ENCODE measurements at regions not wholly inside any gene's neighbourhood (a gene's known extent, or its start where the extent isn't known, plus 50 kb on each side); places are given as distances from the start of the nearest gene placed in this dataset.

DNA sequence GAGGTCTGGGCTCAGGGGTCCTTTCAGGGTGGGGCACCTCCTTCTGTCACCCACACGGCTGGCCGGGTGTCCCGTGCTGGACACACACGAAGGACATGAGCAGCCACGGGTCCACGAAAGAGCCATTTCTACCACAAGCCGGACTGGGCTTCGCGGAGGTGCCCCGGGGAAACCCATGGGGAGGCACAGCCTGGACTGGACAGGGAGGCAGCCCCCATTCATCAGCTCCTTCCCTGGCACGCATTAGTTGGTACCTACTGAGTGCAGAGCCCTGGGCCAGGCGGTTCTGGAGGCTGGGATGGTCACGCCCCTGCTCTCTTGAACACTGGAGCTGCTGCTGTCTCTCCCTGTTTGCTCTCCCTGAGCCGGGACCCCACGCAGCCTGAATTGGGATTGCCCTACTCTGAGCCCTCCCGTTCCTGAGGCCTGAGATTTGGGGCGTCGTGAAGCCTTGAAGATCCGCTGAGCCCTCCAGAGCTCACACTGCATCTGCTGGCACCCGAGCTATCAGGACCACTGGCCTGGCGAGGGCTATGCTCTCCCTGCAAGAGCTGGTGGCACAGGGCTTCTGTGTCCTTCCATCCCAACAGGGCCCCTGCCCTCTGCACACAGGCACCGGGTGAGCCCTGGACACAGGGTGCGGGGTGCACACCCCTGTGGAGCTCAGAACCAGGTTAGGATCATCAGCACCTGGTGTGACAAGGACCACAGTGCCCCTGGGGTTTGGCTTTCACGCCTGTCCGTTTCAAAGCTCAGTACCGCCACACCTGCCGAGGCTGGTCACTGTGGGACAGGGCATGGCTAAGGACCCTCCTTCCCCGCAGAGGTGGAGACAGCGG is 84.6 kb downstream of the MYEOV start:
- no peak for DNase-seq (ENCODE audit: low spot score)

DNA sequence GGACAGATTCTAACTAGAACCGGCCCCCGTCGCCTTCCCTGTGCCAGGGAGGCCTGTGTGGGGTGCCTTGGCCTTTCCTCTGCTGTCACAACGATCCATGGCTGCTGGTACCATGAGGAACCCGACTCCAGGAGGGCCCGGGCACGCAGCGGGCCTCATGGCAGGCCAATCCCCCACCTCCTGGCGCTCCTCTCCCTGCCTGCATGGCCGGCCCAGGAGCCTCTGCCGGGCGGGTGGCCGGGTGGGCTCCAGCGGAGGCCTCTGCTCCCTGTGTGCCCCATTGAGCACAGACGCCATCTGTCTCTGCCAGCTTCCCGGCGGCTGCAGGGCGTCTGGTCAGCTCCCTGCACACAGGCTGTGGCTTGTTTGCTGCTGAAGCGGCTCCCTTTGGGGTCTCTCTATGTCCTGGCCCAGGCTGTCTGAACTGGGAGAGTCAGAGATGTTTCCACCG is 86.5 kb downstream of the MYEOV start:
- DNase-seq (ENCODE audit: low spot score): no peak

DNA sequence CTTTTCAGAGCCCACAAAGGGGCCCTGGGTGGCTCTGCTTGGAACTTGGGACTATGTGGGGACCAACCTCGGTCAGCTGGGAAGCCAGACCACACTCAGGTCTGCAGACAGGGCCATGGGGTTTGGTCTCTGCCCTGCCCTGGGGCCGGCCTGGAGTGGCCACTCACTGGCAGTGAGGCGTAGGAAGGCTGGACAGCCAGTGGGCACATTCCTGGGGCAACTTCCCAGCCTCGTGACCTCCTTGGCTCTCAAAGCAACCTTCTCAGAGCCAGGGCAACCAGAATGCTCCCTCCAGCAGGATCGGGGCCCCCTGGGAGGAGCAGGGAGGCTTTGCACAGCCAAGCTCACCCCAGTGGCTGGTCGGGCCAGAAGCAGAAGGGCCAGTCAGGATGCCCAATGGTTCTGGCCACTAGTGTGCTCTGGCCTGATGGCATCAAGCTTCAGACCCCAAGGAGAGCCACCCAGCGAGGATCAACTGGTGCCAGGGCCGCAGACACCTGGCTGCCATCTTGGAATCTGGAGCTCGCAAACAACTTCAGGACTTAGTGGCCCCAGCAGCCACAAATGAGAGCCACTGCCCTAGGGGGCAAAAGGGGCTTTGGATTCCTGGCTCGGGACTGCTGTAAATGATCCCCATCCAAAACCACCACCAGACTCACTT is 87.1 kb downstream of the MYEOV start:
- DNase-seq (ENCODE audit: low spot score): no peak

DNA sequence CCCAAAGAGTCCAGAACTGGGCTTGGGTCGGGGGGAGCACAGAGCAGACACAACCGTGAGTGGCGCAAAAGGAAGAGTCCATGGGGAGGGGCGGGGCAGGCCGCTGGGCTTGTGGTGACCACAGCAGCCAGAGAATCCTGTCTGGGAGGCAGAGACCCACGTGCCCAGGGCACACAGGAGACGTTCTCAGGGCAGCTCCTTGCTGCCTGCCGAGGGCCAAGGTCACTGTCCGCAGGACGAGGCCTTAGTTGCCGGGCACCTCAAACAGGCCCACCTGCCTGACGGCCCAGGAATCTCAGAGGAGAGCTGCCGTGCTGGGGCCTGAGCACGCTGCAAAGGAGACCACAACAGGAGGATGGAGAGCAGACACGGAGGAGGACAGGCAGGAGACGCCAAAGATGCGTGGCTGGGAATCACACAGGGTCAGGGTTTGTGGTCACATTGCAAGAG is 87.8 kb downstream of the MYEOV start:
- DNase-seq (ENCODE audit: low spot score): no peak

DNA sequence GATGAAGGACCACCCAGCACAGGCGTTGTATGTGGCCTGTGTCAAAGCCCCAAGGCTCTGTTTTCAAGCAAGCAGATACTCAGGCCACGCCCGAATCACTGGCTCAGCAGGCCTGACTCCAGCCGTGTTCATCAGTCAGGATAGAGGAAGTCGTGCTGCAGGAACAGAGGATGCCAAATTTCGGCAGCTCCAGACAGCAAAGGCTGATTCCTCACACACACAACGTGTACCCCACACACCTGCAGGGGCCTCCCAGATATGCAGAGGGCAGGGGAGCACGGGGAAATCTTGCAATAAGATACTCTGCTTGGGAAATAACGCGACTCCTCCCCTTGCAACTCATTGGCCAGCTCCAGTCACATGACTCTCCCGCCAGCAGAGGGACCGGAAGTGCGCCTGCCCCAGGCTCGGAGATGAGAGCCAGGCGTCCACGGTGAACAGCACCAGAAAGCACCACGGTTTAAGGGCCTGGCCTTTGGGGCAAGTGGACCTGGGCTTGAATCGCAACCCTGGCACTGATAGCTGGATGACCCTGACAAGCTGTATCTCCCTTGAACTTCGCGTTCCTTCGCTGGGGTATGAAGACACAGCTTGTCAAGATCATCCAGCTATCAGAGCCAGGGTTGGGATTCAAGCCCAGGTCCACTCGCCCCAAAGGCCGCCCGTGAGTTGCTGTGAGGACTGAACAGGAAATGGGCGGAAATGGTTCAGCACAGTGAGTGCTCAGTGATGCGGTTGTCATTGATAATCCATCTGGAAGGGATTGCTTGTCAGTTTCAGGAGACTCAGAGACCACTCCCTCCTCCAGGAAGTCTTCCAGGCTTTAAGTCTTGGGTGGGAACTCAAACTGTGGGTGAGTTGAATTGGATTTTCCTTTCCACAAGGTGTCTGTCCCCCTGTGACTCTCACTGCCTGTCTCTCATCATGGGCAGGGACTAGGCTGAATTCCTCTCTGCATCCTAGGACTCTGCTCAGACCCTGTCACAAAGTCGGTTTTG is 88.5 kb downstream of the MYEOV start:
- DNase-seq (ENCODE audit: low spot score): no peak

DNA sequence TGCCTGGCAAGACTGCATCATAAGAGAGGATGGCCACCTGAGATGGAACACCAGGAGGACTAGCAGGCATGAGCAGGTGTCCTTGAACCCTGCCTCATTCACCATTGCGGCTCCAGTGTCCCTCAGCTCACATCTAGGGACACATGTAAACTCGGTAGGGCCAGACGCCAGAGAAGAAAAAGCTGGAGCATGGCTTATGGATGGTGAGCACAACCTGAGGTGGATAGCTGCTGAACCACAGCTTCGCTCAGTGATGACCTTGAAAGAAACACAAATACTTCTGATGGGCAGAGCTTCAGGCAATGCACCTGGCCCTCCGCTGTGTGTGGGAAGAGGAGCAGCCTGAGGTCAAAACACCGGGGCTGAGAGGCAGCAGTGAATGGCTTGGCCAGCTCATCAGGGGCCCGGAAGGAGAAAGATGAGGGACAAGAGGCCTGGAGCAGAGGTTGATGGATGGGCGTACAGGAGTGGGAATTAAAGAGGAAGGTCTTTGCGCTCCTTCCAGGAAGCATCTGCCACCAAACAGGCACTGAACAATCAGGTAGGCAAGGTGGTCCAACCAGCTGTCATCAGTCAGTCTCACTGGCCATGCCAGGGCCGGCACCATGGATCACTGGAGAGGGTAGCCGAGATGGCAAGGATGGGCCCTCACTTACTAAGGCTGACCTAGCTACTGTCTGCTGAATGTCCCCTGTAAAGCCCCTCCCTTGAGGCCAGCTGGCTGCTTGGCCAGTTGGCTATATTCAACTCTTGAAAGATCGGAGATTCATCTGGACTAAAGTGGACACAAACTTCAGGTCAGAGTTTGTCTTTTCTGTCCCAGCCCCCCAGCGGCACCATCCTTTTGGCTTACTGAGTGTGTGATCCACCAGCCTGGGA is 89.7 kb downstream of the MYEOV start:
- DNase-seq (ENCODE audit: low spot score): no peak

DNA sequence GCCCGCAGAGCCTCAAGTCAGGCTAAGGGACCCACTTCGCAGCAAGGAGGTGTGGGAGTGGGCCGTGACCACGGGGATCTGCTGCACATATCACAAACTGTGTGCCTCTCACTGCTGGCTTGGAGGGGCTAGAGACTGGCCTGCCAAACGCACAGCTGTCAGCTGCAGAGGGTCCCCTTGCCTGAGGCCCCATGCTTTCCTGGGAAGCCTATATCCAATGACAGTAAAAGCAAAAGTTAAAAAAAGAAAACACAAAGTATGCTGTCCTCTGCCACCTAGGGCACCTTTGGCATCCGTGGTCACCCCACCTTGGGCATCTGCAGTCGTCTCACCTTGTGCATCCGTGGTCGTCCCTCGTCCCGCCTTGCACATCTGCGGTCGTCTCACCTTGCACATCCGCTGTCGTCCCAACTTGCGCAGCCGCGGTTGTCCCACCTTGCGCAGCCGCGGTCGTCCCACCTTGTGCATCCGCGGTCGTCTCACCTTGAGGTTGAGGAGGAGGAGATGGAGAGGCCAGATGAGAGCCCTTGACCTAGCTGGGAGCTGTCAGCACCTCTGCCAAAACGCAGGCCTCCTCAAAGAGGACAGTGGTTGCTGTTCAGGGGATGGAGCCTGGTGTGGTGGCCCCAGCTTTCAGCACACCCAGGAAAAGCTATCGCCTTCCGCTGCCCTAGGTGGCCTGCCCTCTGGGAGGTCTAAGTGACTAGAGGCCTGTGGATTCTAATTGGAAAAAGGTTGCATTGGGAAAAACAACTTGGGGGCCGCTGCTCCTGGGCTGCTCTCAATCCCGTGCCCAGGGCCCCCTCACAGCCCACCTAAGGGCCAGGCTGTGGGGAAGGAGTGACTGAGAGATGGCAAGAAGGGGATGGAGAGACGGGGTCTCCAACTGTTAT is 90.5 kb downstream of the MYEOV start:
- DNase-seq (ENCODE audit: low spot score): no peak

DNA sequence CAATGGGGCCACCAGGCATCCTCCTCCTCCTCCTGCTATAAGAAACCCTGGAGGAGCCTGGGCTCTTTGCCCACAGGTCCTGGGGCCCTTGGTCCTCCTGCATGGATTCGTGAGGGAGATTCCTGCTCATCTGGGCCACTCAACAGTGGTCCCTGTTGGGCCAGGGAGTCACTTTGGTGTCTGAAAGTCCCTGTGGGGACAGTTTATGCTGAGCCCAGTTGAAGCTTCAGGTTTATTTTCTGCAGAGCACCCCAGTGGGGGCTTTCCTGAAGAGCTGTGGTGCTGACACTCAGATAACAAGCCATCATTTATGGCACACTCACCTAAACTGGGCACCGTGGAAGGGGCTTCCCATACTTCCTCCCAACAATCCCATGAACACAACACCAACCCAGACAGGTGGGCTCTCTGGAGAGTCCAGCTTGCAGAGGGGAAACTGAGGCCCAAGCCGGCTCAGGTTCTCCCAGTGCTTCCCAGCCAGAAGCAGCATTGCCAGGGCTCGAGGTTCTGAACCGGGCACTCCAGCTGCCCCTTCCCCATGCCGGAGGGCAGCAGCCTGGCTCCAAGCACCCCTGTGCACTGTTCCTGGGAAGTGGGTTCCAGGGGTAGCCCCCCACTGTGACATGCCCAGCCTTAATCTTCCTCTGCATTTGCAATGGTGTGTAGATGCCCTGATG is 91.3 kb downstream of the MYEOV start:
- DNase-seq (ENCODE audit: low spot score): no peak

DNA sequence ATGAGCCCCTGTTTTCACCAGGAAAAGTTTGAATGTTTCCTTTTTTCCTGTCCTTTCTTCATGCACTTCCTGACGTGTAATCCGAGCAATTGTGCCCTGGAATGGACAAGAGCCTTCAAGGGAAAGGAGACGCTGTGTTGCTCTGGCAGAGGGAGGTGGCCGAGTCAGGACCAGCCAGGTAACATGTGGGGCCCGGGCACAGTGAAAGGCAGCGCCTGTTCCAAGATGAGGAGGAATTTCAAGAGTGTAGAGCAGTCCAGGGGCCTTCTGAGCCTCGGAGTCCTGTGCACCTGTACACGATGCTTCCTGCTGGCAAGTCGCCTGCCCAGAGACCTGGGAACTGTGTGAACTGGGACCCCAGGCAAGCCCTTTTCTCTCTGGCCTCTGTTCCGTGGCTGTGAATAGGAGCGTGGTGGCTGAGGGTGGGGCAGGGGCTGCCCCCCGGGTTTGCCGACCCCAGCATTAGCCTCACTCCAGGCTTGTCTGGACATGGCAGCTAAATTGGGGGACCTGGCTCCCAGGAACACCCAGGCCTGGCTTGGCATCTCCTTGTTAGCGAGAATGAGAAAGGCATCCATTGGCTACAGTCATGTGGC is 92.0 kb downstream of the MYEOV start:
- no peak for DNase-seq (ENCODE audit: low spot score)

DNA sequence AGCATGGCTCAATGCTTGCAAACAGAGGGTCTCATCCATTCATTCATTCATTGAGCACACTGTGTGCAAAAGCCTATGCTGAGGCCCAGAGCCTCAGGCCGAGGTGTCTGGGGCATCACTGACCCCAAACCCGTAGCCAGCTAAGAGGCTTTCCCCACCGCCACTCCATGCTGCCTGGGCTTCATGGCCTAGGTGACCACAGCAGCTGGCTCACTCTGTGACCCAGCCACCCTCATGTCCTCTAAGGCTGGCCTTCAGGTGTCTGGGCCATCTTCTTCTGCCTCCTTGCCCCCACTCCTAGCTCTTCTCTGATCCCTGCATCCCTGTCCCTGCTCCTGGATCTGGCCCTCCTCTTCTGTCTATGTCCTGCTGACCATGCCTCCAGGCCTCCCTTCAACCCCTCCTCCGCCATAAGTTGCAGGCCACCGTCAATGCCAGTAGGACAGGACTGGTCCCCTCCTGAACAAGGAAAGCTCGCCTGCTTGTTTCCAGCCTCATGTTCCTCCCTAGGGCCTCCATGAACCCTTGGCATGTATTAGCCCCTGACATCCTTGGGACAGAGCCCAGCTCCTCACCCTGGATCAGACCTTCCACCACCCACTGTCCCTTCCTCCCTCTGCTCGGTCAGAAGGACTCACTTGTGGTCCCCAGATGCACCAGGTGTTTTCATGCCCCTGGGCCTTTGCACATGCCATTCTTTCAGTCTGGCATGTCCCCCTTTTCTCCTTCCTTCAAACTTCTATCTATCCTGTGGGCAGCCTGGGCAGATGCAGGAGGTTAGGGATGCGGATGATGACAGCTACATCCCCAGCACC is 92.8 kb downstream of the MYEOV start:
- DNase-seq (ENCODE audit: low spot score): no peak

DNA sequence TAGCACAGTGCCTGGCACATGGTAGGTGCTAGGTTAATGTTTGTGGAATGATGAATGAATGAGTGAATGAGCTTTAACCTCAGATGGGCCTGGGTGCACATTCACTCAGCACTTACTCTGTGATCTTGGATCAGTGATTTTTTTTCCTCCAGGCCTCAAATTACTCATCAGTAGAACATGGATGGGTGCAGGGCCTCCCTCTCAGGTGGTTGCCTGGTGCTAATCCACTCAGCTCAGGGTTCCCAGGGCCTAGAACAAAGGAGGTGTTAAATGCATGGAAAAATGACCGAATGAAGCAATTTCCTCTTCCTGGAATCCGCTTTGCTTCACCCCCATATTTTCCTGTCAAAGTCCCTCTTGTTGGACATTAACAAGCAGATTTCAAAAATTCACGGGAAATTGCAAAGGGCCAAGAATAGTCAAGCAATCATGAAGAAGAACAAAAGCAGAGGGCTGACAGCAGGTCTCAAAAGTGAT is 93.5 kb downstream of the MYEOV start:
- DNase-seq (ENCODE audit: low spot score): no peak

DNA sequence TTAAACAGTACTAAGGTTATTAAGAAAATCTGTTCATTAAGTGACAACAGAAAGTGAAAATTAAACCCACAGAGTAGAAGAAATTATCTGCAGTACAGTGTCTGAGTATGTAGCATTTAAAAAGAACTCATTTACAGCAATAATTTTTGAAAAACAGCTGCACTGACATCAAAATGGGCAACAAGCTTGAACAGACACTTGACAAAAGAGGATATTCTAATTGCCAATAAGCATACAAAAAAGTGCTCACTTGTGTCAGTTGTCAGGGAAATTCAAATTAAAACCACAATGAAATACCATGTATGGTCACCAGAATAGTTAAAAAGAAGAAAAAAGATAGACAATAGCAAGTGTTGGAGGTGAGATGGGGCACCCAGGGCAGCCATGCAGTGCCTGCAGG is 93.3 kb upstream of the LINC01488 start:
- DNase-seq (ENCODE audit: low spot score): no peak

DNA sequence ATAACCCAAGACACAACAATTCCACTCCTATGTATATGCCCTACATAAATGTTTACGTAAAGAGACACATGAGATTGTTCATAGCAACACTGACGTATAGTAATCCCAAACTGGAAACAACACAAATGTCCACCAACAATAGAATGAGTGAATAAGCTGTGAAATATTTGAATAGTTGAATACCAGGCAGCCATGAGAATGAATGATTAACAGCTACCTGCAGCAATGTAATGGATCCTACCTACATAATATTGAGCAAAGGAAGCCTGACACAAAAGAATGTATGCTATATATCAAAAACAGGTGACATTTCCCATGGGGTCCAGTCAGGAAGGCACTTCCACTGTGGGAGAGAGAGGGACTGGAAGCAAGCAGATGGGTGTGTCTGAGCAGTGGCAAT is 92.8 kb upstream of the LINC01488 start:
- no peak for DNase-seq (ENCODE audit: low spot score)

DNA sequence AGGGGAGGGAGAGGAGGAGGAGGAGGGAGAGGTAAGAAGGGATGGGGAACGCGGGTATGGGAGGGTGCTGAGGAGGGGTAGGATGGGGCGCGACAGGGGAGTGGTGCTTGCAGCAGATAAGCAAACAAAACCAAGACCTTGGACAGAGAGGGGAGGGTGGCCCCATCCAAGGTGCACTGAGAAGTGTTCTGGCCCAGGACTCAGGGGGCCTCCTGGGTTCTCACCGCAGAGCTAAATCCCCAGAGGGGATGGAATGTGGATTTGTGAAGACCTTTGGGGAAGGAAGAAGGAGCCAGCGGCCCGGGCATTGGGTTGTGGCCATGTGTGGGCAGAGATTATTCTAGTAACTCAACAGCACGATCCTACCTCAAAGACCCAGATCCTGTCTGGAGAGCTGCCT is 90.9 kb upstream of the LINC01488 start:
- no peak for DNase-seq (ENCODE audit: low spot score)

DNA sequence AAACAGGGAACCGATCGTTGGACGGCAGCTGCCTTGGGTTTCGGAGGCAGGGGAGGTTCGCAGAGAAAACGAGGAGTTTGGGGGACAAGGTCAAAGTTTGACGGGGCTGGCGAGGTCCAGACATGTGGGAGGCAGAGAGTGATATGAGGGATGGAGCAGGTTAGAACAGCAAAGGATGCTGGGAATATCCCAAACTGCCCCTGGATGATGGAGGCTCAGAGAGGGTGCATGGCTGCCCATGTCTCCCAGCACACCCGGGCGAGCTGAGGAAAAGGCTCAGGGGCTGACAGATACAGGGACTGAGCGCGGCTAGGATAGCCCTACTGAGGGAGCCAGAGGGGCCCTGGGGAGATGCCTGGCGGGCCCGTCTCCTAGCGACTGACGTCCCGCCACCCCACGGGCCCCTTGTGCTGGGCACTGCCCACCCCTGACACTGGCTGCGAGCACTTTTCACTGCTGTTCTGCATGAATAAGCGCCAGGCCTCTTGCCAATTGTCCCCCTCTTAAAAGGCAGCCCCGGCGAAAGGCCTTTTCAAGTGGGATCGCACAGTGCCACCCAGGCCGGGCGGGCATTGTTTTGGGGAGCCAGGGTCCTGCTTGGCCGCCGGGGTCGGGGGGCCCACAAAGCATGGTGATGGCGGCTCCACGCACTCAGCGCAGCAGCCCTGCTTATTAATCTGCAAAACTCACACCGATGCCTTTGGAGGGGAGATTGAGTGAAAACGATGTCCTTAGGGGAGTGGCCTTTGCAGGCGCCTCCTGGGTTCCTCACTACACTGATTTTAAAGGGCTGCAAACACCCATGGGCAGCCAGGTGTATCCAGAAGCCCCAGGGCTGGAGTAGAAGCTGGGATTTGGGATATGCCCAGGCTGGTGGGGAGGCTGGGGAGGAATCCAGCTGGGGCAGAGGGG is 90.0 kb upstream of the LINC01488 start:
- no peak for DNase-seq (ENCODE audit: low spot score)

DNA sequence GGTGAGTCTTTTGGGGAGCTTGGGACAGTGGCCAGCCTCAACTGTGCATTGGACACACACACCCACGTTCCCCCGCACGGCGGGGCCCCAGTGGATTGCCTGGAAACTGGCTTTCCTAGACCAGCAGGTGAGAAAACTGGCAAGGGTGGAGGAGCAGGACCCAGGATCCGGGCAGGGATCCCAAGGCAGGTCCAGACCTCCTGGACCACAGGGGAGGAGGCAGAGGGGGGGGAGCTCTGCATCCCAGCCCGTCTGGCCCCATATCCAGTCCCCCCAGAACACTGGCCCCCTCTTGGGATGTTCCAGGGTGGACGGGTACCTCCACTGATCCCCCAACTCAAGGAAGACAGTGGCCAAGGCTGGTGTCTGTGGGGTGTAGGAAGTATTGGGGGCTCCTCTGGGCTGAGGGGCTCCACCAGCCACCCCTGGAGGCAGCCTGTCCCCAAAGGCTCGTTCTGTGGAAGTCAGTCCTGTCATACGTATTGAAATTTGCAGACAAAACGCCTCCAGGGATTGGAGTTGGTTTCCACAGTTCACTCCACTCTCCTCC is 89.3 kb upstream of the LINC01488 start:
- DNase-seq (ENCODE audit: low spot score): no peak

Data from SK-N-DZ (cell line).